Panc1 (cell line): ENCODE measurements at regions not wholly inside any gene's neighbourhood (a gene's known extent, or its start where the extent isn't known, plus 50 kb on each side); places are given as distances from the start of the nearest gene placed in this dataset.
"Not testable (repeated sequence)": the region's sequence is repeated elsewhere in the genome, so short reads cannot be mapped to it uniquely, and the experiment has no call there.

Experiments used
- ATAC-seq: fragments of 200-7000 bp; cut with Tn5 transposase; 2 replicates; pipeline ENCODE4 v1.9.1; 2020; ENCODE audit warnings: mild to moderate bottlenecking, moderate library complexity
- BruUV-seq: library from RNA; stranded (reverse); fragments of 400-500 nt; replicated peaks from 2 replicates; lab custom pipeline; 2021; lab: Mats Ljungman, UMichigan
- CTCF ChIA-PET: fragments of 300-600 bp; sonication (Branson Sonifier 250); formaldehyde crosslinking; loops from one replicate; lab custom pipeline; 2022; ENCODE audit warnings: antibody characterized with exemption; lab: Charles Lee
- POLR2A ChIA-PET: fragments of 300-600 bp; sonication (Branson Sonifier 250); formaldehyde crosslinking; loops from one replicate; lab custom pipeline; 2022; ENCODE audit warnings: antibody characterized with exemption; lab: Charles Lee
- DNase-seq: peaks from one replicate; pipeline ENCODE4 v3.0.0-alpha.2; 2010; ENCODE audit warnings: low read depth, low spot score
- H3K27ac ChIP-seq: 2 replicates; pipeline ENCODE4 v1.5.1; 2011; ENCODE audit warnings: mild to moderate bottlenecking, low read length, inconsistent platforms
- H3K27me3 ChIP-seq: fragments of 200-500 bp; sonication (Bioruptor generic); 2 replicates; pipeline ENCODE4 v1.6.0; 2014; ENCODE audit warnings: low read length, inconsistent platforms; ENCODE audit not compliant: control insufficient read depth, insufficient read depth
- H3K36me3 ChIP-seq: fragments of 200-500 bp; sonication (Bioruptor generic); 2 replicates; pipeline ENCODE4 v1.5.1; 2014; ENCODE audit warnings: inconsistent platforms, mild to moderate bottlenecking, low read length, moderate library complexity; ENCODE audit not compliant: control insufficient read depth, insufficient read depth
- H3K4me1 ChIP-seq: 2 replicates; pipeline ENCODE4 v1.5.1; 2011; ENCODE audit warnings: inconsistent platforms, mild to moderate bottlenecking, low read length, moderate library complexity; ENCODE audit not compliant: control insufficient read depth, insufficient read depth
- H3K4me3 ChIP-seq, 2 experiments: 2 replicates each; pipeline ENCODE4 v1.5.1; 2011 to 2012; ENCODE audit warnings: low read depth in 2 of 2, low read length in 2 of 2, mild to moderate bottlenecking in 2 of 2, inconsistent platforms in 1 of 2, moderate library complexity in 1 of 2
- H3K9me3 ChIP-seq: fragments of 200-500 bp; sonication (Bioruptor generic); 2 replicates; pipeline ENCODE4 v1.5.1; 2014; ENCODE audit warnings: low read depth, mild to moderate bottlenecking, inconsistent platforms, low read length, moderate library complexity; ENCODE audit not compliant: control insufficient read depth, insufficient read depth
- POLR2AphosphoS5 ChIP-seq: IDR thresholded peaks from 2 replicates; pipeline ENCODE4 v1.6.1; 2012; ENCODE audit warnings: mild to moderate bottlenecking, low read depth, low read length, moderate library complexity
- SIN3A ChIP-seq: IDR thresholded peaks from 2 replicates; pipeline ENCODE4 v1.6.1; 2012; ENCODE audit warnings: low read depth, mild to moderate bottlenecking, low read length, moderate library complexity, borderline replicate concordance; ENCODE audit not compliant: insufficient read depth
- TCF7L2 ChIP-seq: IDR thresholded peaks from 2 replicates; pipeline ENCODE4 v1.6.1; 2011; ENCODE audit warnings: mild to moderate bottlenecking, low read depth, low read length, inconsistent platforms
- in situ Hi-C: cut with HindIII; loops from 2 replicates; pipeline ENCODE4 v1.10.0; 2016; ENCODE audit warnings: low sequenced_read_pairs, low pct_unique_long_range_greater_than_20kb
- intact Hi-C: fragments of 100-400 bp; cut with micrococcal nuclease; formaldehyde crosslinking; loops from one replicate; pipeline ENCODE4 v1.10.0; 2022; ENCODE audit not compliant: unreplicated experiment
- TF ChIP-seq, protein P1 (sequence below), 2 experiments: IDR thresholded peaks; 2 replicates each; pipeline ENCODE4 v1.6.1; 2011 to 2012; ENCODE audit warnings: low read depth in 2 of 2, control low read depth in 1 of 2, low read length in 1 of 2, mild to moderate bottlenecking in 1 of 2, moderate library complexity in 1 of 2; ENCODE audit not compliant: insufficient read depth in 1 of 2
- TF ChIP-seq, protein P2 (sequence below): fragments of 450-650 bp; IDR thresholded peaks from 2 replicates; pipeline ENCODE4 v1.5.1; 2017; ENCODE audit warnings: mild to moderate bottlenecking

DNA sequence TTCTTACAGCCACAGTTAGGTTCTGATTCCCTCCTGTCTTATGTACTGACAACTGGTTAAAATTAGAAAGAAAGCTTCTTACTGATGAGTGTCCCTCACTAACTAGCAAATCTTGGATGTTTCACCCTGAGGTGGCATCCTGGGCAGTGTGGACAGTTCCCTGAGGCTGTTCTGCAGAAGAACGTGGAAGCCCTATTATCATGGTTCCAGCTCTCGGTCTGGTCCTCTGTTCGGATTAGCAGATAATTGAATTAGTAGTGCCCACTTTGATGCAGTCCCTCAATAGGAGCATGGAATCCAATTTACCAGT lies 381.7 kb upstream of the NT5C1B start:
- no peak overlapping the region for H3K4me3 ChIP-seq
- CTCF ChIA-PET: no interaction called here
- TF ChIP-seq SIN3A (no peak), TCF7L2 (no peak)
- no TSS peak for BruUV-seq
- H3K4me1 ChIP-seq: no peaks in the 10 kb centered on the region
- H3K27me3 ChIP-seq: no peaks in the 10 kb centered on the region
- no peaks in the 10 kb centered on the region for H3K9me3 ChIP-seq
- DNase-seq (no peak), ATAC-seq (no peak)
- POLR2A ChIA-PET: no interaction called here
- no peaks in the 10 kb centered on the region for H3K36me3 ChIP-seq
- in situ Hi-C loops (no loop called here), intact Hi-C loops (no loop called here)
- H3K27ac ChIP-seq: no peak overlapping the region

DNA sequence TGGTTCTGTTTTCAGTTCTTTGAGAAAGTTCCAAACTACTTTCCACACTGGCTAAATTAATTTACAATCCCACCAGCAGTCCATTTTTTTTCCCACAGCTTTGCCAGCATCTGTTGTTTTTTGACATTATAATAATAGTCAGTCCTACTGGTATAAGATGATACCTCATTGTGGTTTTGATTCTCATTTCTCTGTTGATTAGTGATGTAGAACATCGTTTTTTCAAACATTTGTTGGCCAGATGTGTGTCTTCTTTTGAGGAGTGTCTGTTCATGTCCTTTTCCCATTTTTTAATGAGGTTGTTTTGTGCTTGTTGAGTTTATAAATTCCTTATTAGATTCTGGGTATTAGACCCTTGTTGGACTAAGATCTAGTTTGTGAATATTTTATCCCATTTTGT lies 376.8 kb upstream of the NT5C1B start:
- POLR2A ChIA-PET: no interaction called here
- no TSS peak for BruUV-seq
- Histone ChIP-seq H3K9me3 (no peaks in the 10 kb centered on the region), H3K4me1 (no peaks in the 10 kb centered on the region), H3K36me3 (no peaks in the 10 kb centered on the region), H3K27me3 (no peaks in the 10 kb centered on the region), H3K4me3 (no peak overlapping the region), H3K27ac (no peak overlapping the region)
- ATAC-seq: no peak
- in situ Hi-C loops: no loop called here
- TF ChIP-seq SIN3A (no peak), POLR2AphosphoS5 (no peak), TCF7L2 (no peak)
- TF ChIP-seq, protein P1, sequence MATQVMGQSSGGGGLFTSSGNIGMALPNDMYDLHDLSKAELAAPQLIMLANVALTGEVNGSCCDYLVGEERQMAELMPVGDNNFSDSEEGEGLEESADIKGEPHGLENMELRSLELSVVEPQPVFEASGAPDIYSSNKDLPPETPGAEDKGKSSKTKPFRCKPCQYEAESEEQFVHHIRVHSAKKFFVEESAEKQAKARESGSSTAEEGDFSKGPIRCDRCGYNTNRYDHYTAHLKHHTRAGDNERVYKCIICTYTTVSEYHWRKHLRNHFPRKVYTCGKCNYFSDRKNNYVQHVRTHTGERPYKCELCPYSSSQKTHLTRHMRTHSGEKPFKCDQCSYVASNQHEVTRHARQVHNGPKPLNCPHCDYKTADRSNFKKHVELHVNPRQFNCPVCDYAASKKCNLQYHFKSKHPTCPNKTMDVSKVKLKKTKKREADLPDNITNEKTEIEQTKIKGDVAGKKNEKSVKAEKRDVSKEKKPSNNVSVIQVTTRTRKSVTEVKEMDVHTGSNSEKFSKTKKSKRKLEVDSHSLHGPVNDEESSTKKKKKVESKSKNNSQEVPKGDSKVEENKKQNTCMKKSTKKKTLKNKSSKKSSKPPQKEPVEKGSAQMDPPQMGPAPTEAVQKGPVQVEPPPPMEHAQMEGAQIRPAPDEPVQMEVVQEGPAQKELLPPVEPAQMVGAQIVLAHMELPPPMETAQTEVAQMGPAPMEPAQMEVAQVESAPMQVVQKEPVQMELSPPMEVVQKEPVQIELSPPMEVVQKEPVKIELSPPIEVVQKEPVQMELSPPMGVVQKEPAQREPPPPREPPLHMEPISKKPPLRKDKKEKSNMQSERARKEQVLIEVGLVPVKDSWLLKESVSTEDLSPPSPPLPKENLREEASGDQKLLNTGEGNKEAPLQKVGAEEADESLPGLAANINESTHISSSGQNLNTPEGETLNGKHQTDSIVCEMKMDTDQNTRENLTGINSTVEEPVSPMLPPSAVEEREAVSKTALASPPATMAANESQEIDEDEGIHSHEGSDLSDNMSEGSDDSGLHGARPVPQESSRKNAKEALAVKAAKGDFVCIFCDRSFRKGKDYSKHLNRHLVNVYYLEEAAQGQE (IDR thresholded peaks at IDR 0.05; ENCODE audit: insufficient read depth in 1 of 2, low read depth in 2 of 2, low read length in 1 of 2): no peak
- TF ChIP-seq, protein P2, sequence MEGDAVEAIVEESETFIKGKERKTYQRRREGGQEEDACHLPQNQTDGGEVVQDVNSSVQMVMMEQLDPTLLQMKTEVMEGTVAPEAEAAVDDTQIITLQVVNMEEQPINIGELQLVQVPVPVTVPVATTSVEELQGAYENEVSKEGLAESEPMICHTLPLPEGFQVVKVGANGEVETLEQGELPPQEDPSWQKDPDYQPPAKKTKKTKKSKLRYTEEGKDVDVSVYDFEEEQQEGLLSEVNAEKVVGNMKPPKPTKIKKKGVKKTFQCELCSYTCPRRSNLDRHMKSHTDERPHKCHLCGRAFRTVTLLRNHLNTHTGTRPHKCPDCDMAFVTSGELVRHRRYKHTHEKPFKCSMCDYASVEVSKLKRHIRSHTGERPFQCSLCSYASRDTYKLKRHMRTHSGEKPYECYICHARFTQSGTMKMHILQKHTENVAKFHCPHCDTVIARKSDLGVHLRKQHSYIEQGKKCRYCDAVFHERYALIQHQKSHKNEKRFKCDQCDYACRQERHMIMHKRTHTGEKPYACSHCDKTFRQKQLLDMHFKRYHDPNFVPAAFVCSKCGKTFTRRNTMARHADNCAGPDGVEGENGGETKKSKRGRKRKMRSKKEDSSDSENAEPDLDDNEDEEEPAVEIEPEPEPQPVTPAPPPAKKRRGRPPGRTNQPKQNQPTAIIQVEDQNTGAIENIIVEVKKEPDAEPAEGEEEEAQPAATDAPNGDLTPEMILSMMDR: no peak
- CTCF ChIA-PET: no interaction called here
- no peak for DNase-seq
- intact Hi-C loops: no loop called here

DNA sequence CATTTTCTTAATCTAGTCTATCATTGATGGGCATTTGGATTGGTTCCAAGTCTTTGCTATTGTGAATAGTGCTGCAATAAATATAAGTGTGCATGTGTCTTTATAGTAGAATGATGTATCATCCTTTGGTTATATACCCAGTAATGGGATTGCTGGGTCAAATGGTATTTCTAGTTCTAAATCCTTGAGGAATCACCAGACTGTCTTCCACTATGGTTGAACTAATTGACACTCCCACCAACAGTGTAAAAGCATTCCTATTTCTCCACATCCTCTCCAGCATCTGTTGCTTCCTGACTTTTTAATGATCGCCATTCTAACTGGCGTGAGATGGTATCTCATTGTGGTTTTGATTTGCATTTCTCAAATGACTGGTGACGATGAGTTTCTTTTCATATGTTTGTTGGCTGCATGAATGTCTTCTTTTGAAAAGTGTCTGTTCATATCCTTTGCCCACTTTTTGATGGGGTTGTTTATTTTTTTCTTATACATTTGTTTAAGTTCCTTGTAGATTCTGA lies 374.4 kb upstream of the NT5C1B start:
- H3K27me3 ChIP-seq, BruUV-seq, H3K9me3 ChIP-seq, H3K4me3 ChIP-seq, ATAC-seq, CTCF ChIA-PET, intact Hi-C loops, H3K27ac ChIP-seq, POLR2A ChIA-PET, DNase-seq, in situ Hi-C loops, H3K36me3 ChIP-seq, H3K4me1 ChIP-seq: not testable (repeated sequence)
